NCI-H446 (cell line): ENCODE measurements at regions not wholly inside any gene's neighbourhood (a gene's known extent, or its start where the extent isn't known, plus 50 kb on each side); places are given as distances from the start of the nearest gene placed in this dataset.
A peak's percentile ranks its signal among the peaks of the same experiment; 100 is the strongest.
"Not testable (repeated sequence)": the region's sequence is repeated elsewhere in the genome, so short reads cannot be mapped to it uniquely, and the experiment has no call there.

Experiments
- DNase-seq, 2 experiments: peaks; one replicate each; lab custom pipeline; 2025; lab: John Stamatoyannopoulos, UW

DNA sequence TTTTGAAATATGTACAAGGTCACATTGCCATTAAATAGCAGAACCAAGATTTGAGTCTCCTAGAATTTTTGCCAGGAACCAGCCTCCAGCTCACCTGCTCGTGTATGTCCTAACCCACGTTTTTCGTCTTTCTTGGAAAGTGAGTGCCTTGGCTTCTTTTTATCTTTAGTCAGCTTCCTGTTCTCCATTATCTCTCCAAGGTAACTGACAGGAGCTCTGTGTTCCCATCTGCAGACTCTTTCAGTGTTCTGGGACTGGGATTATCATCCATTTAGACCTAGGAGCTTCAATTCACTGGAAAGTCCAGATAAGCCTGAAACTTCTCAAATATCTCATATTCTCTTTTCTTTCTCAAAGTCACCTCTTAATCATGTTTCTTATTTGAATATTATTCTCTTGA, 193.7 kb downstream of the ZIC5 start:
- no peak for DNase-seq

DNA sequence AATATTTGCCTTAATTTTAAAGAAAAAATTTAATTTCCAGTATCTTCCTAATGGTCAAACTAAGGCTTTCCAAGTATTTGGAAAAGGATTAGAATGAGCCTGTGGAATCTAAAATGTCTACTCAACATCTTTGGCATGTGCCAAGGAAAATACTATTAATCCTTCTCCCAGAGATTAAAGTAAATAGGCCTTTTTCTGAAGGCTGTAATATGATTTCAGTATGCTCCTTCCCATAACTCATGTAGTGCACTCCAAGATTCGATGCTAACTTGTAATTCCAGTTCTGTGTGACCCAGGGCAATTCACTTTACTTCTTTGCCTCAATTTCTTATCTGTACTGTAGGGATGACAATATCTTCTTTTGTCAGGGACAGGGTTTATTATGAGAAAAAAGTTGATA, 196.9 kb downstream of the ZIC5 start:
- no peak for DNase-seq

DNA sequence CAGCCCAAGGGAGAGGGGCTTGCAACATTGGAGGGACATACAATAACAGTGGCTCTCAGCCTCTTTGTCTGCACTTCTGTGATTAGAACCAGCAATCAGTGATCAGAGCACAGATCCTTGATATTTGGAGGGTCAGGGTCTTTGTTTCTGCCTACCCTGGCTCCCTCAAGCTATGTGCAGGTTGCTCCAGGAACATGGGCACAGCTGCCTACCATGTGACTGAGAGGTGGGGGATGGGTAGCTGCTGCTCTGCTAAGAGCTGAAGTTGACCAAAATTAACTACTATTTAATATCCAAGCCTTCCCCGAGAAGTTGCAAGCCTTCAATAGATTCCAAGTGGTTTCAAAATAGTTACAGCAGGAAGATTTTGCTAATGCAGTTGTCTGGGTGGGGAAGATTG, 202.6 kb downstream of the ZIC5 start:
- no peak for DNase-seq

DNA sequence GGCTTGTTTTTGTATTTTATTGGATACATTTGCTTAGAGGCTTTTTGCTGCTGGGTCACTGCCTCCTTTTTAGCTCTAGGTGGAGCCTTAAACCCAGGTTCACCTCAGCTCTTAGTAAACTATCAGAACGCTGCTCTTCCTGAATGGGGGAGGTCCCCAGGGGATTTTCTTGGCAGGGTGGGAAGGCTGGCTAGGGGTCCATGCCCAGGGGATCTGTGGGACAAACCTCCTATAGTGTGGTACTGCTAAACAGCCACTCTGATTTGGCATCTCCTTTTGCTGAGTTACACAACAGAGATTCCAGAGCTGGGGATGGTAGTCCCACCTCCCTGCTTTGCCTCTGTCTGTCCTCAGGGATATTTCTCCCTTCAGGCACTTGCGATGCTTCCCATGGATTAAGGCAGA, 204.9 kb downstream of the ZIC5 start:
- peak; percentile 20 to 40 for DNase-seq

DNA sequence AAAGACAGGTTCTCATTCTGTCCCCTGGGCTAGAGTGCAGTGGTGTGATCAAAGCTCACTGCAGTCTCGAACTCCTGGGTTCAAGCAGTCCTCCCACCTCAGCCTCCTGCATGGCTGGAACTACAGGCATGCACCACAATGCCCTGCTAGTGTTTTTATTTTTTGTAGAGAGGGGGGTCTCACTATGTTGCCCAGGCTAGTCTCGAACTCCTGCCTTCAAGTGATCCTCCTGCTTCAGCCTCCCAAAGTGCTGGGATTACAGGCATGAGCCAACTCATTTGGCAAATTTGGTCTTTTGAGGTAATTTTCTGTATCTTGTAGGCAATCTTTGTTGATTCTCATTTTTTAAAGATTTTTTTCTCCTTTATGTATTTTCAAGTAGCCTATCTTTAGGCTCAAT, 205.7 kb downstream of the ZIC5 start:
- no peak for DNase-seq

DNA sequence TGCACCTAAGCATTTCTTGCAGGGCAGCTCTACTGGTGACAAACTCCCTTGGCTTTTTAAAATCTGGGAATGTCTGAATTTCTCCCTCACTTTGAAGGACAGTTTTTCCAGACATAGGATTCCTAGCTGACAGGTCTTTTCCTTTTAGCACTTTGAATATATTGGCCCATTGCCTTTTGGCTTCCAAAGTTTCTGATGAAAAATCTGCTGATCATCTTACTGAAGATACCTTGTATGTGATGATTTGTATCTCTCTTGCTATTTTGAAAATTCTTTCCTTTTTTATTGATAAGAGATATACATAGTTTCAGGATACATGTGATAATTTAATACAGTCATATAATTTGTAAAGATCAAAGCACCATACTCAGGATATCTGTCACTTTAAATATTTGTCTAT, 211.1 kb downstream of the ZIC5 start:
- DNase-seq = no peak

DNA sequence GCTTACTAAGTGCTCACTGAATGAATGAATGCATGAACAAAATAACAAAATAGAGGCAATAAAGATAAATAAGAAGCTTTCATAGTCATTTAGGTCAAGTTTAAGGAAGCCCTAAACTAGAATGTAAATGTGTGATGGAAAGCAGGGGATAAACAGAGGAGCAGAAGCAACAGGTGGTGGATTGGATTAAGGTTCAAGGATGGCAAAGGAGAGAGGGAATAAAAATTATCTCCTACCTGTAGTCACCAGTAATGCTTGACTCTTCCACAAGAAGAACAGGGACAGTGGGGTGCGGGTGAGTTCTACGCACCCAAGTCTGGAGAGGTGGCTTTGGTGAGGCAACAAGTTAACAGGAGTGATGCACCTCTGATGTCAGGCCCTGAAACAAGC, 212.4 kb downstream of the ZIC5 start:
- no peak for DNase-seq

DNA sequence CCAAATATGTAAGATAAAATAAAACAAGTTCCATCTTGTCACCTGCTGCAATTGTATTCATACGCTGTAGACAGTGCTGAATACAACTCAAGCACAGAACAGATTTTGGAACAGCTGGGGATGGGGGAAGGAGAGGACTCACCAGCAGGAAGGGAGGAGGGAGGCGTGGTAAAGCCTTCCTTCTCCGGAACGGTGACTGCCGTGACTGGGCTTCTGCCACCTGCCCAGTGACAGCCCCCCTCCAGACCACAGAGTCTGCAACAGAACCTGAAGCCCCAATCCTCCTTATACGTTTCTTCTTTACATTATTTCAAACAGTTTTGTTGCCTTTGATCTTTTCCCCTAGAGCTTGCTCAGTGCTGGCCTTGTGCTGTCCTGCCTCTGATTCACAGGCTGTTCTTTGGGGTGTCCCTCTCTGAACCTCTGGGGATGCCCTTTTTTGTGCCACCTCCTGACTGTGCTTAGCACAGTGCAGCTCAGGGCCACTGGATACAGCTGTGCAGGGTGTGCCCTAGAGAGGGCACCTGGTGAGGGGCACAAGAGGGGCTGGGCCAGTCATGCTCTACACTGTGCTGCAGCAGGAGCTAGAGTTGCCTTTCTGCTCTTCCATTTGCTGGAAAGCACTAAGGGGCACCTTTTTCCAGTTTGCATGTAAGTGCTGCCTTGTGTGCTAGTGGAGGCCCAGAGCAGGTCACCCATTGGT, 213.0 kb downstream of the ZIC5 start:
- peak in 1 of 2 experiments; percentile 21 for DNase-seq

DNA sequence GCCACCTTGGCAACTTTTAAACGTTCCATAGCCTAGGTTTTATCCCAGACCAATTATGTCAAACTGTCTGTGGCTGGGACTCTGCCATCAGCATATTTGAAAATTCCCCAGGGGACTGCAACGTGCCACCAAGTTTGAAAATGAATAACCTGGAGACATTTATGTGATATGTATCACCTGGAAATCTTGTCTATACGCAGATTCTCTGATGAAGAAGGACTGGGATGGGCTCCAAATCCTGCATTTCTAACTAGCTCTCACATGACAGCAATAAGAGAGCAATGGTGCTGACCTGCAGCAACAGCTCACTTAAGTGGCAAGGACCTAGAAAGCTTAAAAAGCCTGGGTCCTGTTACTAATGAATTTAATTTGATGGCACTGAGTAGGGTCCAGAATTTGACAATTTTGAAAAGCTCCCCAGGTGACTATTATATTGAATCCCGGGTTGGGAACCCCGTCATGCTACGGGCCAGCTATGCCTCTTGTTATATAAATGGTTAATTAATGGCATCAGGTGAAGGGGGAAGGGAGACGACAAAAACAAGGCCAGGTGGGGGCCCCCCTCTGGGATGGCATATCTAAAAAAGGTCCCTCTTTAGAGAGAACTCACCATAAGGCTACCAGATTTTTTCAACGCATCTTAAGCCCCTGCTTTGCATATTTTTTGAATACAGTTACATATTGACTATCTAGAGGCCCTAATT, 213.7 kb downstream of the ZIC5 start:
- no peak for DNase-seq

DNA sequence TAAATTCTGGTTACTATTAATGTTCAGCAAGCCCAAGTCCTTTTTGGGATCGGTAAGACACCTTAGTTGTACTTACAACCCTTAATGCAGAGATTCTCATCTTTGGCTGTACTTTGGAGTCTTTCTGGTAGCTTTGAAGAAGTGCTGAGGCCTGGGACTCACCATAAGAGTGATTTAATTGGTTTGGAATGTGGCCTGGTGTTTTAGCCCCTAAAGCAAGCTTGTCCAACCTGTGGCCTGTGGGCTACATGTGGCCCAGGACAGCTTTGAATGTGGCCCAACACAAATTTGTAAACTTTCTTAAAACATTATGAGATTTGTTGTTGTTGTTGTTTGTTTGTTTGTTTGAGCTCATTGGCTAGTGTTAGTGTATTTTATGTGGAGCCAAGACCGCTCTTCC, 215.3 kb downstream of the ZIC5 start:
- DNase-seq = no peak

DNA sequence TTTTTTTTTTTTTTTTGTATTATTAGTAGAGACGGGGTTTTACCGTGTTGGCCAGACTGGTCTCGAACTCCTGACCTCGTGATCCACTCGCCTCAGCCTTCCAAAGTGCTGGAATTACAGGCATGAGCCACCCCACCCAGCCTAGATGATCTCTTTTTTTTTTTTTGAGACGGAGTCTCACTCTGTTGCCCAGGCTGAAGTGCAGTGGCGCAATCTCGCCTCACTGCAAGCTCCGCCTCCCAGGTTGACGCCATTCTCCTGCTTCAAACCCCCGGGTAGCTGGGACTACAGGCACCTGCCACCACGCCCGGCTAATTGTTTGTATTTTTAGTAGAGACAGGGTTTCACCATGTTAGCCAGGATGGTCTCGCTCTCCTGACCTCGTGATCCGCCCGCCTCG, 216.8 kb downstream of the ZIC5 start:
- DNase-seq = not testable (repeated sequence)

DNA sequence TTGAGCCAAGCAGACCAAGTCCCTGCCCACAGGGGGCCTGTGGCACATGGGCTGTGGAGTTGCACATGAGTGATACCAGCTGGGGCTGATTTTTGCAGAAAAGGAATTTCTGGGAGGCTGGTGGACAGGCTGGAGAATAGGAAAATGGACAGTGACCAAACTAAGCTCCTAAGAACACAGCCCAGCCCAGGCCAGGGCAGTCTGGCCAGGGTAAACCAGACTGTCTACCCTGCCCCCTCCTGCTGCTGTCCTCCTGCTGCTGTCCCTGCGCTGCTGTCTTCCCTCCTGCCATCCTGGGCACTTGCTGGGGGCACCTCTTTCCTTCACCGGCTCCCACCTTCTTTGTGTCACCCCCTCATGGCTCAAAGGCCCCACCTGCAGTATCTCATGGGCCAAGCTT, 219.2 kb downstream of the ZIC5 start:
- no peak for DNase-seq

DNA sequence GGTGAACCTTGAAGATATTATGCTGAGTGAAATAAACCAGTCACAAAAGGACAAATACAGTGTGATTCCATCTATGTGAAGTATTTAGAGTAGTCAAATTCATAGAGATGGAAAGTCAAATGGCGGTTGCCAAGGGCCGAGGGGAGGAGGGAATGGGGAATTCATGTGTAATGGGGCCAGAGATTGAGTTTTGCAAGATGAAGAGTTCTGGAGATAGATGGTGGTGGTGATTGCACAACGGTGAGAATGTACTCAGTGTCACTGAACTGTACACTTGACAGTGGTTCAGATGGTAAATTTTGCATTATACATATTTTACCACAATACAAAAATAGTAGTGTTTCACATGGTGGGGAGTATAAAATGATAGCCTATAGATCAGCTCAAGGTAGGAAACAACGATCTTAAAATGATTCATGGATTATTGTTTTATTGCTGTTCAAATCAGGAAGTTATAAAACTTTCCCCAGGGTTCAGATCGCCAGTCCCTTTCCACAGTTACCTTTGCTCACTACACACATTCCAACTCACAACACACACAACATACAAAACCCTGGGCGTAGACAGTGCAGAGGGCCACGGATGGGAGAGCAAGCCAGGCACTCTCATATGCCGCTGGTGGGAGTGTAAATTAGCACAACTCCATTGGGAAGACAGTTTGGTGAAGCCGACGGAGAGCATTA, 219.9 kb downstream of the ZIC5 start:
- DNase-seq = no peak

DNA sequence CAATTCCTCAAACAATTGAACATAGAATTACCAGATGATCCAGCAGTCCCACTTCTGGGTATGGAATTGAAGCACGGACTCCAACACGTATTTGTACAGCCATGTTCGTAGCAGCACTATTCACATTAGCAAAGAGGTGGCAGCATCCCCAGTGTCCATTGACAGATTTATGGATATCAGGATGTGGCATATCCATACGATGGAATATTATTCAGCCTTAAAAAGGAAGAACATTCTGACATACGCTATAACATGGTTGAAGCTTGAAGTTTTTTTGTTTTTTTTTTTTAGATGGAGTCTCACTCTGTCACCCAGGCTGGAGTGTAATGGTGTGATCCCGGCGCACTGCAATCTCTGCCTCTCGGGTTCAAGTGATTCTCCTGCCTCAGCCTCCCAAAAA, 220.6 kb downstream of the ZIC5 start:
- no peak for DNase-seq

DNA sequence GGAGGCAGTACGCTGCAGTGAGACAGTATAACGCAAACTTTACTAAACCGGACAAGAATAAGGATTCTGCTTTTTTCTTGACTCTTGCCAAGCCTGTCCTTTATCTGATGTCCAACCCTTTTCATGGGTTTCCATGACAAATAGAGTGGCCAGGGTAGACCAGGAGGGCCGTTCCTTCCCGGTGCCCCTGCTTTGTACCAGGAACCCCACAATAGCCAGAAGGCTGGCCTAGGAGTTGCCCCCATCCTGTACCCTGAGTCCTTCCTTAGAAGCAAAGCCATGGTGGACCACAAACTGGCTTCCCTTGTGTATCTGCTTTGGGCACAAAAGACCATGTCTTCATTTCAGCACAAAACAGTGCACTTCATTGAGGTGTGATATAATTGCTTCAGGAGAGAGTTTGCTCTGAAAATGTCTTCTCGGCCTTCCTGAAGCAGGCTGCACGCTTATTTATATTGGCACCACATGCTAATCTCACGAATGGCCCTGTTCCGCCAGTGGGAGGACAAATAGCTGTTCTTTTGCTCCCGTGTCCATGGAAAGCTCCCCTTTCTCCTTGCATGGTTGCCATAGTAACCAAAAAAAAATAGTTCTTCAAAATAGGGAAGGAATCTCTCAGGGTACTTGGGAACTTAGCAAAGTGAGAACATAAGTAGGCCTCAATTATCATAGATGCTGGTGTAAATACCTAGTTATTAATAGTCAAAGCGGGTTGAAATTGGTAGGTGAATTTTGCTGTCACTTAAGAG, 222.1 kb downstream of the ZIC5 start:
- no peak for DNase-seq

DNA sequence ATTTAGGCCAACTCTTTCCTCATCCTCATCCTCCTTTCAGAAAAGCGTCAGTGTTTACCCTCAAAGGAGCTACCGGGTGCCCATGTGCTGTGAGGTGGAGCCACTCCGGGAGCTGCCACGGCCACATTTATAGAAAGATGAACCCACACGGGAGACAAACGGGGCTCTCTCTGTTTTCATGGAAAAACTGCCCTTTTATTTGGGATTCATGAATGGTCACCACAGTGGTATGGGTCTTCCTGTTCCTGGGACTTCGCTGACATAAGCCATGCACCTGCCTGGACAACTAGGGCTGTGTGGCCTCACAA, 224.2 kb downstream of the ZIC5 start:
- DNase-seq = no peak

DNA sequence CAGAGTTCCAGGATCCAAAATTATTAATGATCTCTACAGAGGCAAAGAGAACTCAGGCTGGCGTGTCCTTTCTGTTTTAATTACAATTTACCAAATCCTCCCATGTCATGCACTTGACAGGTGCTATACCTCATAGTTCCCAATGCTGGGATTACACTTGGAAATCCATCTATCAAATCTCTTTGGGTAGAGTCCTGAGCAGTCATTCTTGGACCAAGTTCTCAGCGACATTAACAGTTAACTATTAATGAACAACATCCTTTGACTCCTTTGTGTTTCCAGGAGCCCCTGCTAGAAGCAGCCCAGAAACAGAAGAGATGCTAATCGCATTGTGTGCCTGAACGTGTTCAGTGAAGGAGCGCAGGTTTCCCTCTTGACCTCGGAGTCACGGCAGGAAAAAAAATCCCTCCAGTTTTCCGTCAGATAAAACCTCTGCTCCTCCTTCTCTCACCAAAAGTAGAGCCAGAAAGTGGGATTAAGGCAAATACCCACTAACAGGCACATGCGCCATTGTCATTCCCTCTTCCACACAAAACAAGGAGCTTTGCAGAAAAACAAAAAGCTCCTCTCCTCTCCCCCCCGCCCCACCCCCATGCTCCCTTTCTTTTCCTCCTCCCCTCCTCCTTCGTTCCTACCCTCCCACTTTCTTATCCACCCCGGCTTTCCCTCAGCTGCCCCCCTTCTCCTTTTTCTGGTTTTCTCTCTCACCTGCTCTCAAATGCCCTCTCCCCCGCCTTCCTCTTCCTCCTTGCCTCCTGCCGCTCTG, 224.7 kb downstream of the ZIC5 start:
- no peak for DNase-seq

DNA sequence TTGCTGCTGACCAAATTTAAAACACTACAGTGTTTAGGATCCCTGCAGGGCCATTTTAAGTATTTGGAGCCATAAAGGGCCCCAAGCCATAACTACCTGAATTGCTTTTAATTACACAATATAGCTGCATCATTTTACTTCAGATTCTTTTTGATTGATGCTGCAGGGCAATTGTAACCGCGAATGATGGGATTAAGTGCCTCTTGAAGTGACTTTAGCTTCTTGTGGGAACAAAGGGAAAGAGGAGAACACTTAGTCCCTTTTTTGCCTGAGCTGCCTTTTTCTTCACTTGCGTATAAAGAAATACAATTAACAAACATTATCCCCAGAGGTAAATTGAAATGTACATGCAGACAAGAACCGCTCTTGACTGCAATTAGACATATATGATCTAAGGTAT, 228.5 kb downstream of the ZIC5 start:
- no peak for DNase-seq

DNA sequence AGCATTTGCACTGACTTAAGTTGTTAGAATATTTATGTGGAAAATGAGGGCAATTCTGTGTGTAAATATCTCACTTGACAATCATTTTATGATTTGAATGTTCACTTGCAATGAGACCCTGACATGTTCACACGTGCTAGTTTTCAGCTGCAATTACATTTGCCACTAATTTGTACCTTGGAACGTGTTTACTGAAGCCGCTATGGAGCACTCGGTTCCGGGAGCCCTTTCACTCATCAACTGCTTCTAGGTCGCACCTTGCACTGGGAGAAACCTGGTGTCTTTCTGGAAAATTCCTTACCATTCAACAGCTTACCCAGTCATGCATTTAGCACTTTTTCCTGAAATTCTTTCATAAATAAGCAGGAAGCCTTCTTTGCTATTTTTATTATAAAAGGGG, 229.6 kb downstream of the ZIC5 start:
- DNase-seq = no peak

DNA sequence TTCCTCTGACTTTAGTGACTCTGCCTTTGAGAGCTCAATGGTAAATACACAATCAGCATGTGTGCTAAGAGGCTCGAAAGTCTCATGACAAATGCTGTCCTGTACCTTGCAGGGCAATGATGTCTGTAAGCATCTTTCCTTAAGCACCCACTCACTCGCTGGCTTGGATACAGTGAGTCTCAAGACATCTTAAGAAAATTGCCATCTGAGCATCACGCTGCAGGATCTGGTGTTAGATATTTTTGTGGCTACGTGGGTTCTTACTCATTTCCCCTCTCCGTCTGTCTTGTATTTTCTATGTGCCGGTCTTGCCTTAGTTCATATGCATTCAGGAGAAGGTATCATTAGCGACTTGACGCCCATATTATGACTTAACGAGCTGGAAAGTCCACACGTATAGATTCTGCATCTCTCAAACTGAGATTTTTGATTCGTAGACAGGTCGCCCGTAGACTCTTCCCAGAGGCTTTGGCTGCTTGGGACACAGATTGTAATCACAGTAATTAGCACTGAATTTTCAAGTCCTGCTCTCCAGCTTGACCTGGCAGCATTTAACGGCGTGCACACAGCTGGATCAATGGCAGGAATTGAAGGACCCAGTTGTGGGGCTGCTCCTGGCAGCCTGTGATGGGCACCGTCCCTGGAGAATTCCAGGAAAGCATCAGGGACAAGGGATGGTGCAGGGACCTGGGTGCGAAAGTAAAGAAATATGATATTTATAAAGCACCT, 231.2 kb downstream of the ZIC5 start:
- DNase-seq = no peak

DNA sequence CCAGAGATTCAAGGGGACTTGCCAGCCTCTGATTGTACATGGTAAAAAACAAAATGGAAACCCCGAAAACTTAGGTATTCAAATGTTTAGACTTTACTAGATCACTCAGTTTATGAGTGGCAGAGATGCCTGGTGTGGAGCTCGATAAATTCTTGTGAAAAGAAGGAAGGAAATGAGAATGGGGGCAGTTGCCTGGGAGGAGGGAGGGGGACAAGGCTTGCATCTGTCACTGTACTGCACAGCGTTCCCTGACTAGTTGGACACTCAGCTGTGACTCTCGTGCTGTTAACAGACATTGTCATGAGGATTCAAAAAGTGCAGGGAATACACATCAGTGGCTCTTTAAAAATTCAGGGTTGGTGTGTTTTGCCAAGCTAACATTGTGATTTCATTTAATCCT, 232.9 kb downstream of the ZIC5 start:
- DNase-seq = no peak
